ENCODE measurements at regions not wholly inside any gene's neighbourhood (a gene's known extent, or its start where the extent isn't known, plus 50 kb on each side); places are given as distances from the start of the nearest gene placed in this dataset.

DNA sequence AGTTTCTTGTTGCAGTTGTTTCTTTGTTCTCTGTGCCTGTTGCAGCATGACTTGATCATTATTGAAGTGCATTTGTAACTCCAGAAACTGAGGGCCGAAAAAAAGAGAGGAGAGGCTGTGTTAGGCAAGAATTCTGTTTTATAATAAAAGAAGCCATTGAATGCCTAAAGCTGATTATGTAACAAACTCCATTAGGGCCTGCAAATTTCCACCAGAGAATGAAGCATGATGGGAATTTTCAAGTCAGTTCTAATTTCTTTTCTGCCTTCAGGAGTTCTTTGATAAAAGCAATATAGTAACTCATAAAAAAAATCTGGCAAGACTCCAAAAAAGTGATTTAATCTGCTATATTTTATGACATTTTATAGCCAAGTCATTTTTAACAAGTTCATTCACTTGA is 156.7 kb upstream of the RASSF8 start:
- TF ChIP-seq, protein P1, sequence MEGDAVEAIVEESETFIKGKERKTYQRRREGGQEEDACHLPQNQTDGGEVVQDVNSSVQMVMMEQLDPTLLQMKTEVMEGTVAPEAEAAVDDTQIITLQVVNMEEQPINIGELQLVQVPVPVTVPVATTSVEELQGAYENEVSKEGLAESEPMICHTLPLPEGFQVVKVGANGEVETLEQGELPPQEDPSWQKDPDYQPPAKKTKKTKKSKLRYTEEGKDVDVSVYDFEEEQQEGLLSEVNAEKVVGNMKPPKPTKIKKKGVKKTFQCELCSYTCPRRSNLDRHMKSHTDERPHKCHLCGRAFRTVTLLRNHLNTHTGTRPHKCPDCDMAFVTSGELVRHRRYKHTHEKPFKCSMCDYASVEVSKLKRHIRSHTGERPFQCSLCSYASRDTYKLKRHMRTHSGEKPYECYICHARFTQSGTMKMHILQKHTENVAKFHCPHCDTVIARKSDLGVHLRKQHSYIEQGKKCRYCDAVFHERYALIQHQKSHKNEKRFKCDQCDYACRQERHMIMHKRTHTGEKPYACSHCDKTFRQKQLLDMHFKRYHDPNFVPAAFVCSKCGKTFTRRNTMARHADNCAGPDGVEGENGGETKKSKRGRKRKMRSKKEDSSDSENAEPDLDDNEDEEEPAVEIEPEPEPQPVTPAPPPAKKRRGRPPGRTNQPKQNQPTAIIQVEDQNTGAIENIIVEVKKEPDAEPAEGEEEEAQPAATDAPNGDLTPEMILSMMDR (IDR thresholded peaks at IDR 0.05): no peak
- TF ChIP-seq POLR2A (IDR thresholded peaks at IDR 0.05): no peak

Data from esophagus squamous epithelium (tissue), 4 donors.